GM19240 (cell line): ENCODE measurements at regions not wholly inside any gene's neighbourhood (a gene's known extent, or its start where the extent isn't known, plus 50 kb on each side); places are given as distances from the start of the nearest gene placed in this dataset.

Experiments
- DNase-seq: peaks from one replicate; pipeline ENCODE4 v3.0.0; 2011; ENCODE audit warnings: low spot score; ENCODE audit not compliant: insufficient read length

GRCh38 chr6:43984442-43985321 is 142.6 kb downstream of the MRPL14 start:
- DNase-seq = no peak

GRCh38 chr6:43983632-43984031 is 143.6 kb downstream of the MRPL14 start:
- no peak for DNase-seq

GRCh38 chr6:43983191-43983590 is 144.1 kb downstream of the MRPL14 start:
- DNase-seq = no peak

GRCh38 chr6:43982084-43982625 is 145.1 kb downstream of the MRPL14 start:
- no peak for DNase-seq

GRCh38 chr6:43981363-43981990 is 145.8 kb downstream of the MRPL14 start:
- no peak for DNase-seq

- DNase-seq = no peak
Observed at GRCh38 chr6:43980004-43980795, 147.1 kb downstream of the MRPL14 start.

GRCh38 chr6:43979525-43979924 is 147.7 kb downstream of the MRPL14 start:
- no peak for DNase-seq

GRCh38 chr6:43978473-43979346 is 148.5 kb downstream of the MRPL14 start:
- no peak for DNase-seq

- DNase-seq = peak; percentile 47
Observed at GRCh38 chr6:43977404-43978111, 149.7 kb downstream of the MRPL14 start.

- no peak for DNase-seq
Observed at GRCh38 chr6:43976706-43977403, 150.4 kb downstream of the MRPL14 start.

- no peak for DNase-seq
Observed at GRCh38 chr6:43974643-43975230, 152.5 kb downstream of the MRPL14 start.

GRCh38 chr6:43973357-43973756 is 153.9 kb downstream of the MRPL14 start:
- no peak for DNase-seq

- DNase-seq = no peak
Observed at GRCh38 chr6:43972913-43973300, 154.3 kb downstream of the MRPL14 start.

- DNase-seq = no peak
Observed at GRCh38 chr6:43972179-43972912, 154.9 kb downstream of the MRPL14 start.

GRCh38 chr6:43971776-43972126 is 155.5 kb downstream of the MRPL14 start:
- DNase-seq = no peak

GRCh38 chr6:43970913-43971775 is 156.1 kb downstream of the MRPL14 start:
- DNase-seq = no peak

- DNase-seq = no peak
Observed at GRCh38 chr6:43970068-43970912, 157.0 kb downstream of the MRPL14 start.
